Activated T-cell treated with anti-CD3 and anti-CD28 coated beads, Interleukin-2, amount 50 U/mL, for 4 hours (primary cell): ENCODE measurements at regions not wholly inside any gene's neighbourhood (a gene's known extent, or its start where the extent isn't known, plus 50 kb on each side); places are given as distances from the start of the nearest gene placed in this dataset.

Experiments used
- ATAC-seq, 2 donors: fragments of 200-7000 bp; cut with Tn5 transposase; one replicate each; pipeline ENCODE4 v1.10.0; 2021
- DNase-seq: peaks from one replicate; pipeline ENCODE4 v3.0.0-alpha.2; 2020
- H3K27me3 Mint-ChIP-seq: one replicate; pipeline ENCODE4 v1.8.0; 2021; ENCODE audit warnings: low read depth, mixed read lengths
- H3K36me3 Mint-ChIP-seq: one replicate; pipeline ENCODE4 v1.8.0; 2022; ENCODE audit warnings: mixed read lengths; ENCODE audit not compliant: insufficient read depth
- H3K4me1 Mint-ChIP-seq: one replicate; pipeline ENCODE4 v1.8.0; 2021; ENCODE audit warnings: low read depth, mixed read lengths
- H3K4me3 Mint-ChIP-seq: one replicate; pipeline ENCODE4 v1.8.0; 2021; ENCODE audit warnings: mild to moderate bottlenecking, moderate library complexity, mixed read lengths
- H3K9me3 Mint-ChIP-seq: one replicate; pipeline ENCODE4 v1.8.0; 2021; ENCODE audit warnings: mixed read lengths

GRCh38 chr13:48843630-48844380 is 131.9 kb upstream of the FNDC3A start:
- no peaks in the 10 kb centered on the region for H3K9me3 Mint-ChIP-seq
- H3K4me3 Mint-ChIP-seq = no peak overlapping the region
- DNase-seq (no peak), ATAC-seq (no peak)
- H3K36me3 Mint-ChIP-seq = no peaks in the 10 kb centered on the region
- no peaks in the 10 kb centered on the region for H3K4me1 Mint-ChIP-seq
- peaks cover 4% of the 10 kb centered on the region for H3K27me3 Mint-ChIP-seq

DNA sequence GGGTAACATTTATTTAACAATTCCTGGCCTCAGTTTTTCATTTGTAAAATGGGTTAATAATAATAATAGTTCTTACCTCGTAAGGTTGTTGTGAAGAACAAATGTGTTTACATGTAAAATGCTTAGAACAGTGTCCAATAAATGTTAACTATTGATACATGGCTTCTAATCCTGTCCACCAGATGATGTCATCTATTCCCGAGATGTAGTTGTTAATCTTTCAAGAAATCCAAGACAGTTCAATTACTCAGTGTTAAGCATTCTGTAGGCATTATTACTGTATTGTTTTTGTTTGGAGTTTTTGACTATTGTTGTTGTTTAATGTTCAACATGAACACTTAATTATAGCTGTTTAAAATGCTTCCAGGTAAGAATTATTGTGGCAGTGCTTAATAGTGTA is 131.0 kb upstream of the FNDC3A start:
- no peak overlapping the region for H3K4me3 Mint-ChIP-seq
- DNase-seq = no peak
- H3K4me1 Mint-ChIP-seq = no peaks in the 10 kb centered on the region
- peaks cover 5% of the 10 kb centered on the region for H3K27me3 Mint-ChIP-seq
- no peaks in the 10 kb centered on the region for H3K9me3 Mint-ChIP-seq
- ATAC-seq = no peak
- no peaks in the 10 kb centered on the region for H3K36me3 Mint-ChIP-seq

DNA sequence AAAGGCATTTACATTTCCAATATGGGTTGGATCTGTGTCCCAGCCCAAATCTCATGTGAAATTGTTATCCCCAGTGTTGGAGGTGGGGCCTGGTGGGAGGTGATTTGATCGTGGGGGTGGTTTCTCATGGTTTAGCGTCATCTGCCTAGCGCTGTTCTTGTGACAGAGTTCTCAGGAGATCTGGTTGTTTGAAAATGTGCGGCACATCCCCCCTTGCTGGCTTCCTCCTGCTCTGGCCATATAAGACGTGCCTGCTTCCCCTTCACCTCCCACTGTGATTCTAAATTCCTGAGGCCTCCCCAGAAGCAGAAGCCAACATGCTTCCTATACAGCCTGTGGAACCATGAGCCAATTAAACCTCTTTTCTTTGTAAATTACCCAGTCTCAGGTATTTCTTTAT is 126.2 kb upstream of the FNDC3A start:
- no peak for DNase-seq
- no peak overlapping the region for H3K4me3 Mint-ChIP-seq
- ATAC-seq = no peak
- peaks cover 27% of the 10 kb centered on the region for H3K4me1 Mint-ChIP-seq
- H3K27me3 Mint-ChIP-seq = peaks cover 10% of the 10 kb centered on the region
- H3K36me3 Mint-ChIP-seq = no peaks in the 10 kb centered on the region
- no peaks in the 10 kb centered on the region for H3K9me3 Mint-ChIP-seq

GRCh38 chr13:48851707-48852106 is 124.0 kb upstream of the FNDC3A start:
- no peaks in the 10 kb centered on the region for H3K36me3 Mint-ChIP-seq
- ATAC-seq (peak; percentile 31 to 35), DNase-seq (no peak)
- no peak overlapping the region for H3K4me3 Mint-ChIP-seq
- H3K27me3 Mint-ChIP-seq = peaks cover 10% of the 10 kb centered on the region
- H3K9me3 Mint-ChIP-seq = no peaks in the 10 kb centered on the region
- peaks cover 27% of the 10 kb centered on the region for H3K4me1 Mint-ChIP-seq

DNA sequence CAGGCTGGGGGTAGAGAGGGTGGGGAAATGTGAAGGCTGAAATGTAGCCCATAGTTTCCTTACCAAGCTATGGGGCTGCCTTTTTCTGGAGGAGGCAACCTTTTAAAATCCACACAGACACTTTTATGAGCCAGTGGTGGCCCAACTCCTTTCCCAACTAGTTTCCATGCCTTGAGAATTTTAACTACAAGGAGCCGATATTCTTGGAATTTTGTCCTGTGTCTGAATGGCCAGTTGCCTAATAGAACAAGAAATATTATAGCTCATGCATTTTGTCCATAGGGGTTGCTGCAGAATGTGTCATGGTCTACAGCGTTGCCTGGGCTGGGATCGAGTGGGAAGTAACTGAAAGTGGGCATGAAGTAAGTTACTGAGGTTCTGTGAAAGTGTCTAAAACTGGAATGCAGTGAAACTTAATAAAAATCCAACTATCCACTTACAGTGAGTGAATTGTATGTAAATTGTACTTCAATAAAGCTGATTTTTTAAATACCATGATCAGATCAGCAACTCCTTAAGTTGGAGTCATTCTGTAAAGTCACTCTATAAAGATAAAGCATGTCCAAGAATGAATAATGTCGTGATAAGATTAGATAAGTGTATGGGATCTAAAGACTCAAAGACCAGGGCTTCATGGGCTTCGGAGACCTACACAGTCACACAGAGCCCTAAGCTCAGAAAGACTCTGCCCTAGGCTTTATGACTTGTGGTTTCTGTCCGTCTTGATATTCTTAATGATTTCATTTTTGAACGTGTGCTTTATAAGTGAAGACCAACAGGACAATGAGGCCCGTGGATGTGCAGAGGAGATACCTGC is 122.6 kb upstream of the FNDC3A start:
- Mint-ChIP-seq H3K36me3 (no peaks in the 10 kb centered on the region), H3K4me1 (peaks cover 31% of the 10 kb centered on the region), H3K9me3 (no peaks in the 10 kb centered on the region), H3K4me3 (no peak overlapping the region), H3K27me3 (peaks cover 10% of the 10 kb centered on the region)
- DNase-seq (no peak), ATAC-seq (peak; percentile 52 to 54)

- ATAC-seq (peak; percentile 84 to 90), DNase-seq (no peak)
- peaks cover 36% of the 10 kb centered on the region for H3K4me1 Mint-ChIP-seq
- no peaks in the 10 kb centered on the region for H3K36me3 Mint-ChIP-seq
- no peak overlapping the region for H3K4me3 Mint-ChIP-seq
- H3K27me3 Mint-ChIP-seq = peaks cover 10% of the 10 kb centered on the region
- H3K9me3 Mint-ChIP-seq = no peaks in the 10 kb centered on the region
These were observed 122.0 kb upstream of the FNDC3A start for GRCh38 chr13:48853728-48854102.

DNA sequence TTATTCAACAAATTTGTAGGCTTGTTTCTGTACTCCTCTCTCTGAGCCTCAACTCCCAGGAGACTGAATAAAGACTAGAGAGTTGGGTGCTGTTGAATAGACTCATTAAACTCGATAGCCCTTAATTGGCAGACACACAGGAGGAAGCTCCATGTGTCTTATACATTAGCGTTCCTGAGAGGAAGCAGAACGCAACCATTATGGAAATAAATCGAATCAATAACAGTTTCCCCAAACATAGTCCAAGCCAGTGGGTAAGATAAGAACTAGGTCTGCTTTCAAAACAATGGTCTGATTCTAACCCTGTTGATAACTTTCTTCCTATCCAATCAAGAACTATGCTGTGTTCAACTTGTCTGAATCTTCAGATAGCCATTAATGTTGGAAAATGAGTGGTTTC is 118.1 kb upstream of the FNDC3A start:
- DNase-seq (no peak), ATAC-seq (no peak)
- peaks cover 30% of the 10 kb centered on the region for H3K4me1 Mint-ChIP-seq
- H3K9me3 Mint-ChIP-seq = peaks cover 3% of the 10 kb centered on the region
- H3K27me3 Mint-ChIP-seq = no peaks in the 10 kb centered on the region
- H3K36me3 Mint-ChIP-seq = no peaks in the 10 kb centered on the region
- H3K4me3 Mint-ChIP-seq = no peak overlapping the region

DNA sequence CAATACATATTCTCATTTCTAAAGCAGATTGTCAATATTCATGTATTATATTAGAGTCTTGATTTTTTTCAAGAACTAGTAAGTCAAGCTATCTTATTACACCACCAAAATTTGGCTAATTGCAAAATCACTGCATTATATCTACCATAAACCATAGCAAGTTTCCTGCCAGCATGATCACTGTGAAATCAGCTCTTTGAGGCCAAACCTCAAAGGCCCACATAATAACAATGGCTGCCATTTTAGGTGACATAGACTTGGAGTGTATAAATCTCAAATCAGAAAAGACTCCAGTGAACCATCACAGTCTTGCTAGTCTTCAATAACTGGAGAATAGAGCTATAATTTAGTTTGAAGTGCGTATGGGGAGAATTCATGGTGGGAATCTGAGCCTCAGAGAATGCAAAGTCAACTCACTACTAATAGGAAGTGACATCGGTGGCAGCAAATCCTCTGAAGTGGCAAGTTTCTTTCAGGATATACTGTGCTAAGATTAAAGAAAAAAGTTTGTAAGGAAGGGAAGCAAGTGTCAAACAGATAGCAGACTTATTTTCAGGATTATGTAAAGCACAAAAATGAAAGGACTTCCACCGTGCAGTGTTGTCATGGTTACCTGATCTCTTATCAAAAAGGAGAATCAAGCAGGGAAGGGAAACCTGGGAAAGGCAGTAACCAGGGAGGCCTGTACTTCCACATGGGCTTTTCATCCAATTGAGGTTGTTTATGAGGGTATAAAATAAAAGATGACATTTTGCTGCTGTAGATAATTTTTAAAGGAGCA is 117.4 kb upstream of the FNDC3A start:
- Mint-ChIP-seq H3K4me3 (no peak overlapping the region), H3K36me3 (no peaks in the 10 kb centered on the region), H3K27me3 (no peaks in the 10 kb centered on the region), H3K4me1 (peaks cover 26% of the 10 kb centered on the region), H3K9me3 (peaks cover 3% of the 10 kb centered on the region)
- DNase-seq (no peak), ATAC-seq (no peak)

GRCh38 chr13:48859272-48860105 is 116.2 kb upstream of the FNDC3A start:
- Mint-ChIP-seq H3K4me3 (no peak overlapping the region), H3K4me1 (peaks cover 19% of the 10 kb centered on the region), H3K9me3 (peaks cover 3% of the 10 kb centered on the region), H3K27me3 (no peaks in the 10 kb centered on the region), H3K36me3 (no peaks in the 10 kb centered on the region)
- no peak for ATAC-seq
- no peak for DNase-seq

- H3K4me1 Mint-ChIP-seq = peaks cover 19% of the 10 kb centered on the region
- H3K36me3 Mint-ChIP-seq = no peaks in the 10 kb centered on the region
- H3K4me3 Mint-ChIP-seq = no peak overlapping the region
- no peaks in the 10 kb centered on the region for H3K27me3 Mint-ChIP-seq
- DNase-seq (no peak), ATAC-seq (no peak)
- H3K9me3 Mint-ChIP-seq = peaks cover 3% of the 10 kb centered on the region
These were observed 115.3 kb upstream of the FNDC3A start for GRCh38 chr13:48860364-48860763.

- H3K27me3 Mint-ChIP-seq = no peaks in the 10 kb centered on the region
- no peaks in the 10 kb centered on the region for H3K36me3 Mint-ChIP-seq
- no peak overlapping the region for H3K4me3 Mint-ChIP-seq
- ATAC-seq = no peak
- no peak for DNase-seq
- peaks cover 19% of the 10 kb centered on the region for H3K4me1 Mint-ChIP-seq
- peaks cover 3% of the 10 kb centered on the region for H3K9me3 Mint-ChIP-seq
These were observed 113.1 kb upstream of the FNDC3A start for GRCh38 chr13:48862572-48862971.

DNA sequence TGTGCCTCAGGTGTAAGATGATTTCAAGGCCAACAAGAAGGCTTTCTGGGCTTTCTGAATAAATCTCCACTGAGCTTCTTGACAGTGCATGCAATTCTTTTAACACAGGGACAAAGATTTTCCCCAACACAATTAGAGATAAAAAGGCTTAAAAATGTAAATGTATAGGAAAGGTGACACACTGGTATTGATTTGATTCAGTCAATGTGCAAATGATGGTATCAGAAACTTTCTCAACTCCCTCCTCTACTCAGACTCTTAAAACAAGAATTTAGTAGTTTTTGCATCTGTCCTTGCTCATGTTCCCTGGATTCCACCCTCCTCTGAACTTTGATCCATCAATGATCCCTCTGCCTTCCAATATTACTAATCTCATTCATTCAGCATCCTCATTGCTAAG is 111.6 kb upstream of the FNDC3A start:
- H3K27me3 Mint-ChIP-seq = no peaks in the 10 kb centered on the region
- H3K4me3 Mint-ChIP-seq = no peak overlapping the region
- no peaks in the 10 kb centered on the region for H3K36me3 Mint-ChIP-seq
- H3K4me1 Mint-ChIP-seq = peaks cover 9% of the 10 kb centered on the region
- ATAC-seq (peak; percentile 58 to 67), DNase-seq (no peak)
- peaks cover 3% of the 10 kb centered on the region for H3K9me3 Mint-ChIP-seq

GRCh38 chr13:48866249-48866648 is 109.5 kb upstream of the FNDC3A start:
- peaks cover 3% of the 10 kb centered on the region for H3K9me3 Mint-ChIP-seq
- no peak for DNase-seq
- H3K4me3 Mint-ChIP-seq = no peak overlapping the region
- ATAC-seq = no peak
- H3K4me1 Mint-ChIP-seq = peaks cover 5% of the 10 kb centered on the region
- no peaks in the 10 kb centered on the region for H3K36me3 Mint-ChIP-seq
- H3K27me3 Mint-ChIP-seq = no peaks in the 10 kb centered on the region

DNA sequence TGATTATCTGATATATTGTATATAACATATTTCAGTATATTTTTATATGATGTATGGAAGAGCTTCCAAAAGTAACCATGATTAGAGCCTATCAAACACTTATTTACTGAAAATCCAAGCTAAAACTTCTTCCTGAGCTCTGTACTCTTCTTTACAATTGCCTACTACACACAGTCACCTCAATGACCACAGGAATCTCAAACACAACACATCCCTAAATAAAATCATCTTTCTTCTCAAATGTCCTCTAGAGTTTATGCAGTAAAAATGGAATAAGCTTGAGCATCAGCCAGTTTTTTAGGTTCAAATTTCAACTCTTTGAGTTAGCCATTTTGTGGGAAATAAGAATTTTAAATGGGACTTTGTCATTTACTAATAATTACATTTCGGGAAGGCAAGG is 102.6 kb upstream of the FNDC3A start:
- Mint-ChIP-seq H3K9me3 (no peaks in the 10 kb centered on the region), H3K36me3 (no peaks in the 10 kb centered on the region), H3K4me3 (no peak overlapping the region), H3K27me3 (no peaks in the 10 kb centered on the region), H3K4me1 (no peaks in the 10 kb centered on the region)
- no peak for ATAC-seq
- no peak for DNase-seq
